ENCODE measurements at regions not wholly inside any gene's neighbourhood (a gene's known extent, or its start where the extent isn't known, plus 50 kb on each side); places are given as distances from the start of the nearest gene placed in this dataset.

- no peak for TF ChIP-seq ZNF704 (CRISPR knock-in tag; IDR thresholded peaks at IDR 0.05; ENCODE audit: borderline replicate concordance)
- no peak for TF ChIP-seq MXI1 (IDR thresholded peaks at IDR 0.05; ENCODE audit: borderline replicate concordance, low read depth, low read length)
- no peak for TF ChIP-seq SMAD1 (CRISPR knock-in tag; IDR thresholded peaks at IDR 0.05; ENCODE audit: borderline replicate concordance, low read depth)
- TF ChIP-seq CTCF (CRISPR knock-in tag; IDR thresholded peaks at IDR 0.05), result no peak
- no peak for TF ChIP-seq ZNF274 (CRISPR knock-in tag; IDR thresholded peaks at IDR 0.05)
Measured at GRCh38 chr20:6245436-6245835, 122.6 kb upstream of the FERMT1 start.
